HUES6 (cell line): ENCODE measurements at regions not wholly inside any gene's neighbourhood (a gene's known extent, or its start where the extent isn't known, plus 50 kb on each side); places are given as distances from the start of the nearest gene placed in this dataset.

Experiments
- H3K27ac ChIP-seq: 2 replicates; pipeline ENCODE4 v1.7.0; 2013; ENCODE audit warnings: low read depth, mild to moderate bottlenecking, low read length, inconsistent platforms
- H3K27me3 ChIP-seq: 2 replicates; pipeline ENCODE4 v1.6.1; 2013; ENCODE audit warnings: low read length; ENCODE audit not compliant: control insufficient read depth, insufficient read depth
- H3K36me3 ChIP-seq: 2 replicates; pipeline ENCODE4 v1.6.1; 2013; ENCODE audit warnings: low read length; ENCODE audit not compliant: control insufficient read depth, insufficient read depth
- H3K4me1 ChIP-seq: 2 replicates; pipeline ENCODE4 v1.6.1; 2013; ENCODE audit warnings: low read length; ENCODE audit not compliant: control insufficient read depth, insufficient read depth
- H3K4me3 ChIP-seq: 2 replicates; pipeline ENCODE4 v1.5.1; 2013; ENCODE audit warnings: low read depth, low read length
- H3K9ac ChIP-seq: one replicate; pipeline ENCODE4 v1.6.1; 2013; ENCODE audit warnings: mild to moderate bottlenecking, low read length
- H3K9me3 ChIP-seq: 2 replicates; pipeline ENCODE4 v1.6.1; 2013; ENCODE audit warnings: low read depth, low read length; ENCODE audit not compliant: control insufficient read depth, insufficient read depth

DNA sequence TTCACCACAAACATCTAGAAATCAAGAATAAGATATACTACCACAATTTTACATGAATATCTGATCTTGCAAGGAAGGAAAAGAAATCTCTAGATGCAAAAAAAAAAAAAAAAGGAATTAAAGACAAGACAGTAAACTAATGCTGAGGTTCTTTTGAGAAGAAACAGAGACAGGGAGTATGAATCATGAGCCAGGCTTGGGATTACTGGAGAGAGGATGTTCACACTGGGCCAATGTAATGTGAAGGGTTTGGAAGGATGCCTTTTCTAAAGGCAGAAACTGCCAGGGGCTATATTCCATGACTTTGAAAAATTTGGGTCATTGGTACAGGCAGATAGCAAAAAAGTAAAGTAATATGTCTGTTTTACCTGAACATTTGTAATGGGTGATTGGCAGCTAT, 573.0 kb upstream of the IGFBP3 start:
- no peak overlapping the region for H3K27ac ChIP-seq
- H3K9ac ChIP-seq = no peak overlapping the region
- 0 out of 2 replicates have a peak, but pooled peaks cover 2% of the 10 kb centered on the region for H3K9me3 ChIP-seq
- H3K4me1 ChIP-seq = no peaks in the 10 kb centered on the region
- H3K36me3 ChIP-seq = no peaks in the 10 kb centered on the region
- H3K27me3 ChIP-seq = no peaks in the 10 kb centered on the region
- no peak overlapping the region for H3K4me3 ChIP-seq

DNA sequence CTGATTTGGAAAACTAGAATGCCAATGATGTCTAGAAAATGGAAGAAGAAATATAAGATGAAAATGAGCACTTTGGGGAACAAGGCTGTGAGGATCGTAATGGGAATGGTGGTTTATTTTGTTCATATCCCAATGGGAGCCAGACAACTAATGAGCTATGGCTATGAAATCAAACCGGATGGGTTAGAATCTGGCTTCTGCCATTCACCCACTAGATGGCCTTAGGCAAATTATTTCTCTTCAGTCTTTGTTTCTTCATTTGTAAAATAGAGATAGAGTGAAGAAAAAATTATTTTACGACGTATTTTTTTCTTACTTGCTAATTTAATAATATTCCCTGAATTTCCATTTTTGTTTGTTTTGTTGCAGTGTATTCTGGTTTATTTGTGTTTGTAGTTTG, 572.1 kb upstream of the IGFBP3 start:
- Histone ChIP-seq H3K4me1 (no peaks in the 10 kb centered on the region), H3K36me3 (no peaks in the 10 kb centered on the region), H3K4me3 (no peak overlapping the region), H3K27ac (no peak overlapping the region), H3K9ac (no peak overlapping the region), H3K9me3 (0 out of 2 replicates have a peak, but pooled peaks cover 2% of the 10 kb centered on the region), H3K27me3 (no peaks in the 10 kb centered on the region)

DNA sequence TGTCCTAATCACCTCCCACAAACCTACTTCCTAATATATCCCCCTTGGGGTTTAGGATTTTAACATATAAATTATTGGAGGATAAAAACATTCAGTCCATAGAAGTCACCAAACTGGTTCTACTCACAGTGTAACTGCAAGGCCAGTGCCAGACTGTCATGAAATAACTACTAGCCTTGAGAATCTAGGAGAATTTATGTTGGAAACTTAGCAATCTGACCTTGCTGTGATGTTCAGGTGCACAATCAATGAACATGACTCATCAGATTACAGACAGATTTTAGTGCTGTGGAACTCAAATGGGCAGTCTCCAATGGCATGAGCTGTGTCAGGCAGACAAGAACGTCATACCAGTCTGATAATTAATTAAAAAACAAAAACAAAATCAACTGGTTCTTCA, 571.4 kb upstream of the IGFBP3 start:
- H3K27ac ChIP-seq = no peak overlapping the region
- H3K4me3 ChIP-seq = no peak overlapping the region
- H3K36me3 ChIP-seq = no peaks in the 10 kb centered on the region
- no peaks in the 10 kb centered on the region for H3K4me1 ChIP-seq
- no peak overlapping the region for H3K9ac ChIP-seq
- H3K27me3 ChIP-seq = no peaks in the 10 kb centered on the region
- H3K9me3 ChIP-seq = 0 out of 2 replicates have a peak, but pooled peaks cover 2% of the 10 kb centered on the region

DNA sequence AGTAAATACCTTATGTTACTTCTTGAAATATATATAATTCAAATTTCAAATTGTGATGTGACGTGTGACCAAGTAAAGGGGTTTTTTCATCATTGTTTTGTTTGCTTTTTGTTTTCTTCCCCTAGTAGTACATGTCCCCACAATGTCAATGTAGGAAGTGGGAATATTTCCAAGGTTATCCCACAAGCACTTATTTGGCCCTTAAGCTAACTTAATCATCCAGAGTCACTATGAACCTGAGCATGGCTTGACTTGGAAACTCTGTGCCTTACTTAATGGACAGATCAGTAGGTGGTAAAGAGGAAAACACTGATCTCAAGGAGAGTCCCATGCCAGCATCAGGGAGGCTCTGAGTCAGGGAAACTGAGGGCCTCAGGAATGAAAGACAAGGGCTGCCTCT, 569.3 kb upstream of the IGFBP3 start:
- Histone ChIP-seq H3K27ac (no peak overlapping the region), H3K9me3 (no peaks in the 10 kb centered on the region), H3K4me1 (no peaks in the 10 kb centered on the region), H3K36me3 (no peaks in the 10 kb centered on the region), H3K4me3 (no peak overlapping the region), H3K27me3 (no peaks in the 10 kb centered on the region), H3K9ac (no peak overlapping the region)

DNA sequence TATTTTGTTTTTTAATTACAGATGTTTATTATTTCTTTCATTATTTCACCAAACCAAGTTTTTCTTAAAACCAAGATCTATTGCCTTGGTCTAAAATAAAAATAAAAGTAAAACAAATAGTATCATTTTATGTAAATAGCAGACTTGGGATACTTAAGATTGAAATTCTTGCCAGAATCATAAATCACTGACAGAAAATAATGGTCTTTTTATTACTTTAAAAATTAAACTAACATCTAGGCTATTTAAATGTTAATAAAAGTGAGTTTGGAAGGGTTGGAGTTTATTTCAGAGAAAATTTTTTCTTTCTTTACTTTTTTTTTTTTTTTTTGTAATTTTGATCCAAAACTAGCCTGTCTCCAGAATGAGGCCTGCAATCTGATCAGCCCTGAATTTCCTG, 568.0 kb upstream of the IGFBP3 start:
- Histone ChIP-seq H3K9ac (no peak overlapping the region), H3K27me3 (no peaks in the 10 kb centered on the region), H3K4me1 (no peaks in the 10 kb centered on the region), H3K9me3 (no peaks in the 10 kb centered on the region), H3K36me3 (no peaks in the 10 kb centered on the region), H3K27ac (no peak overlapping the region), H3K4me3 (no peak overlapping the region)

DNA sequence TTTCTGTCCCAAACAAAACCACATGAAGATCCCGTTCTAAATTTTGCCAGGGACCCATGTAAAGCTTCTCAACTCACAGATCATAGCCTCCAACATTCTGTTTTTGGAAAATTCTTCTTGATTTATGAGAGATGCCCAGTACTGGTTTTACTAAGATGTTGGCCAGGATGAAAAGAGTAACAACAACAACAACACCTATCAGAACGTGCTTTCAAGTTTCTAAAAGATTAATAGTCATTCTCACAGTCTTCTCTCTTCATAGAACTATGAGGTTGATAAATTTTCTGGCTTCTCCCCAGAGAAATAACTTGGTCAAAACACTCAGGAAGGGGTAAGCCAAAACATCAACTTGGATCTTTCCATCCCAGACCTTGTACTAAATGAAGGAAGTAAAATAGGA, 567.5 kb upstream of the IGFBP3 start:
- Histone ChIP-seq H3K9me3 (no peaks in the 10 kb centered on the region), H3K27ac (no peak overlapping the region), H3K4me1 (no peaks in the 10 kb centered on the region), H3K36me3 (no peaks in the 10 kb centered on the region), H3K4me3 (no peak overlapping the region), H3K27me3 (no peaks in the 10 kb centered on the region), H3K9ac (no peak overlapping the region)

DNA sequence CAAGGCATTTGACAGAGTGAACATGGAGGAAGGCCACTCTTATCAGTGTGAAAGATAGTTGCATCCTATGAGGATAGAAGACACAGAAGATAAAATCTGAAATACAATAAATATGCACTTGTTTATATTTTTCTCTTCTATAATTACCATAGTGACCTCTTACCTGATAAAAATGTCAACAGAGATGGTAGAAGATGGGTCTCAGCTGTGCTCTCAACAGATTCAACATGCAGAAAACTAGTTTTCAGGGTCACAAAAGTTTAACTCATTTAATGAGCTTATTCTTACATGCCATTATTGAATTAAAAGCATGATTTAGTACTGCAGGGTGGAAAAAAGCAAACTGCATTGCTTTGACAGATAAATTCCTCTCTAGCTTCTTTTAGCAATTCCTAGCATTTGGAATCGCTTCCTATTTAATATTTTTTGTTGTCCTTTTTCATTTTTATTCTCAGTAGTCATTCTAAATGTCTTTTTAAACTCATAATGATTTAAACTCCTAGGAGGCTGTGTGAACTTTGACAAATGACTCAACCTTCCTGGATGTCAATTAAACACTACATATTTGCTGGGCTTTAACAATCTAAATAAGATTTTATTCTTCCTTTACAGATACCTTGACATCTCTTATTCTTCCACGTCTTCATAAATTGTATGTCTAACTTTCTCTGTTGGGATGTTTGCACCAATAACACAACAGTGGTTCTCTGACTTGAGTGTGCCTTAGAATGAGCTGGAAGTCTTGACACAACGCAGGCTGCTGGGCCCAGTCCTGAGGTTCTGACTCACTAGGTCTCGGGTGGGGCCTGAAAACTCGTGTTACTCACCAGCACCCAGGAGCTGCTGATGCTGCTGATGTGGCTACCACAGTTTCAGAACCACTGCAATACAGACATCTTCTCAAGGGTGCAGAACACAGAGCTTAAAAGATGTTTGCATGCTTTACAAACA, 565.5 kb upstream of the IGFBP3 start:
- Histone ChIP-seq H3K4me1 (no peaks in the 10 kb centered on the region), H3K36me3 (no peaks in the 10 kb centered on the region), H3K27me3 (no peaks in the 10 kb centered on the region), H3K9me3 (no peaks in the 10 kb centered on the region), H3K4me3 (no peak overlapping the region), H3K27ac (no peak overlapping the region), H3K9ac (no peak overlapping the region)

DNA sequence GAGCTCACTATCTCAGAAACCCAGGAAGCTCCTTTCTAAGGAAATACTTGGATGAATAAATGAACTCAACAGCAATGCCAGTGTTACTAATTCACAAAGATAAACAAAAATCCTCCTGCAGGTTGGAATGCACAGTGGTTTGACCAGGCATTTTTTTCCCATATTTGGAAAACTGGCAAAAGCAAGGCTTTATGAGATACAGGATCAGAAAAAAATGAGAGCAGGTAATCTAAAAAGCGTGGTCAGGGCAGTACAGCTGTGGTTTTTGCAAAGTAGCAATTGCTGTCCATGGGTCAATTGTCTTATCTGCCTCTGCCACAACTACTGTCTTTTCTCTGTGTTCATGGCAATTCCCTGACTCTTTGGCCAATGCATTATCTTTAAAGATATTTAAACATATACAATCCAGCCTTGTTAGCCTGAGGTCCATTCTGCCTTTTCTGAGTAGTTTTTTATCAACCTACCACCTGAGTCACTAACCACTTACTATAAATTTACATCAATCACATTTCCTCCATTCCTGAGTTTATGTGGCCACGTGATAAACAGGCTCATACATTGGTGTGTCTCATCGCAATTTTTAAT, 564.5 kb upstream of the IGFBP3 start:
- Histone ChIP-seq H3K36me3 (no peaks in the 10 kb centered on the region), H3K4me3 (no peak overlapping the region), H3K4me1 (no peaks in the 10 kb centered on the region), H3K9me3 (no peaks in the 10 kb centered on the region), H3K27me3 (no peaks in the 10 kb centered on the region), H3K27ac (no peak overlapping the region), H3K9ac (no peak overlapping the region)

DNA sequence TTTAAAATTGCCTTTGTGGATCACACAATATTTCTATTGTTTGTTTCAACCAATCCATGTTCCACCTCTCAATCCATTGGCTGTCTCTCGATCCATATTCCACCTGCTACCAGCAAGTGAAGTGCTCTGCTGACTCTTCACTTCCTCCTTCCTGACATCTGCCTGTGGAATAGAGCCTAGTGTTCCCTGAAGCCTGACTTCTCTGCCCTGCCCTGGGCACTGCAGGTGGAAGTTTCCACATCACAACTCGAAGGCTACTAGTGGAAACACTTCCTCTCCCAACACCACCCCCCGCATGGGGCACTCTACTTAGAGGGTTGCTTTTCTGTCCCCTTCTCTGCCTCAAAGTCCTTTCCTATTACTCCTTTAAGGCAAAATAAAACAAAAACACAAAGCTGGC, 563.8 kb upstream of the IGFBP3 start:
- no peaks in the 10 kb centered on the region for H3K4me1 ChIP-seq
- no peaks in the 10 kb centered on the region for H3K36me3 ChIP-seq
- no peak overlapping the region for H3K4me3 ChIP-seq
- no peaks in the 10 kb centered on the region for H3K27me3 ChIP-seq
- H3K9me3 ChIP-seq = no peaks in the 10 kb centered on the region
- no peak overlapping the region for H3K27ac ChIP-seq
- H3K9ac ChIP-seq = no peak overlapping the region

DNA sequence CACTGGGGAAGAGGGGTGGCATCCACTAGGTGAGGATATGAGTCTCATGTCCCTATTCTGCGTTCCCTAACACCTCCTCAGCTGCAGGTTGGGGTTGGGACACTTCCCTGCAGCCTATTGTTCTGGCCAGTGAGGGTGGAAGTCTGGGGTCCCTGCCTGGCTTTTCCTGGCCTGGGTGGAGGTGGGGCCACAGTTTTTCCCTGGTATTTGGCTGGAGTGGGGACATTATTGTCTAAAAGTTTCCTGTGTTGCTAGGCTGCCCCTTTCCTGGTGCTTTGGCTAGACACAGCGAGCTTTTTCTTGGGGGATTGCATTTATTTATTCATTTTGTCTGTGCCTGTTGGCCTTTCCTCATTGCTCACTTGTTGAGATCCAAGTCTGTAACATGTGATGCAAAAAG, 559.5 kb upstream of the IGFBP3 start:
- no peak overlapping the region for H3K27ac ChIP-seq
- H3K9ac ChIP-seq = no peak overlapping the region
- H3K9me3 ChIP-seq = 0 out of 2 replicates have a peak, but pooled peaks cover under 1% of the 10 kb centered on the region
- no peaks in the 10 kb centered on the region for H3K4me1 ChIP-seq
- H3K36me3 ChIP-seq = no peaks in the 10 kb centered on the region
- no peaks in the 10 kb centered on the region for H3K27me3 ChIP-seq
- no peak overlapping the region for H3K4me3 ChIP-seq

DNA sequence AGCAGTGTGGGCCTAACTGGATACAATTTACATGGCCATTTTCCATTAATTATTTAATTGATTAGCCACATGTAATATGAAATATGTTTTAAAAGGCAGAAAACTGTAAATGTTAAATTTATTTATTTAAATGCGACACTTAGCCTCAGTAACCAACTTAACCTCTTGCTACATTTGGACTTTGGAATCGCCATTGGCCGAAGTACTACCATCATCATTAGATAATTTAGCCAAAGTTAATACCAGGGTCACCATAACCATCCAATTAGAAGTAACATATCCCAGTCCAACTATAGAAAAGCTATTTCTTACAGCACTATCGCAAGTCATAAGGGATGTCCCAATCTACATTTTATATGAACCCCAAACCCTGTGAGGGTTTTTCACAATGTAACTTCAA, 558.6 kb upstream of the IGFBP3 start:
- no peak overlapping the region for H3K27ac ChIP-seq
- no peak overlapping the region for H3K4me3 ChIP-seq
- H3K9ac ChIP-seq = no peak overlapping the region
- no peaks in the 10 kb centered on the region for H3K27me3 ChIP-seq
- no peaks in the 10 kb centered on the region for H3K36me3 ChIP-seq
- peaks cover 2% of the 10 kb centered on the region; the same call in 1 of the 2 replicates for H3K9me3 ChIP-seq
- no peaks in the 10 kb centered on the region for H3K4me1 ChIP-seq
